SK-N-SH (cell line): ENCODE measurements at regions not wholly inside any gene's neighbourhood (a gene's known extent, or its start where the extent isn't known, plus 50 kb on each side); places are given as distances from the start of the nearest gene placed in this dataset.

Experiments
- CTCF ChIA-PET: fragments of 300-600, 350-600 bp; formaldehyde crosslinking; extraction: SDS; loops from one replicate; lab custom pipeline; 2021; lab: Yijun Ruan, JAX
- POLR2A ChIA-PET: fragments of 350-600 bp; sonication (Branson Sonifier 250); formaldehyde crosslinking; extraction: SDS; loops from one replicate; lab custom pipeline; 2020; ENCODE audit warnings: antibody characterized with exemption, inconsistent platforms; lab: Yijun Ruan, JAX
- DNase-seq: peaks from one replicate; pipeline ENCODE4 v3.0.0; 2012
- H2AFZ ChIP-seq: fragments of 200-600 bp; sonication (generic); 2 replicates; pipeline ENCODE4 v1.8.1; 2016; ENCODE audit warnings: antibody characterized with exemption, mild to moderate bottlenecking, low read depth
- H3F3A ChIP-seq: fragments of 200-600 bp; sonication (generic); replicated peaks from 2 replicates; pipeline ENCODE3; 2016; ENCODE audit warnings: antibody characterized with exemption, mild to moderate bottlenecking; ENCODE audit not compliant: insufficient read depth
- H3K27ac ChIP-seq, 2 experiments: fragments of 200-500 bp in 1 of 2; fragments of 200-600 bp in 1 of 2; sonication (Bioruptor generic) in 1 of 2; sonication (generic), shearing (Covaris generic) in 1 of 2; 2 replicates each; pipeline versions ENCODE4 v1.5.1 to v1.6.1; 2014 to 2016; ENCODE audit warnings: low read depth in 2 of 2, inconsistent platforms in 1 of 2, low read length in 1 of 2, mild to moderate bottlenecking in 1 of 2, mixed read lengths in 1 of 2
- H3K27me3 ChIP-seq: fragments of 200-600 bp; sonication (generic), shearing (Covaris generic); 2 replicates; pipeline ENCODE4 v1.6.1; 2016; ENCODE audit warnings: mixed run types; ENCODE audit not compliant: insufficient read depth
- H3K36me3 ChIP-seq, 2 experiments: fragments of 200-500 bp in 1 of 2; fragments of 200-600 bp in 1 of 2; sonication (Bioruptor generic) in 1 of 2; sonication (generic) in 1 of 2; replicated peaks in 1 of 2; 2 replicates each; pipeline versions ENCODE3 to v1.5.1; 2014 to 2016; ENCODE audit warnings: low read length in 1 of 2, mild to moderate bottlenecking in 1 of 2; ENCODE audit not compliant: insufficient read depth in 2 of 2, control insufficient read depth in 1 of 2
- H3K4me1 ChIP-seq, 2 experiments: fragments of 200-500 bp in 1 of 2; fragments of 200-600 bp in 1 of 2; sonication (Bioruptor generic) in 1 of 2; sonication (generic), shearing (Covaris generic) in 1 of 2; 2 replicates each; pipeline versions ENCODE4 v1.5.1 to v1.6.1; 2014 to 2016; ENCODE audit warnings: low read depth in 1 of 2, low read length in 1 of 2, mixed run types in 1 of 2; ENCODE audit not compliant: insufficient read depth in 2 of 2, control insufficient read depth in 1 of 2
- H3K4me2 ChIP-seq: fragments of 200-600 bp; sonication (generic), shearing (Covaris generic); 2 replicates; pipeline ENCODE4 v1.6.1; 2017; ENCODE audit warnings: mixed run types
- H3K4me3 ChIP-seq, 2 experiments: fragments of 200-500 bp in 1 of 2; fragments of 200-600 bp in 1 of 2; sonication (Bioruptor generic) in 1 of 2; sonication (generic), shearing (Covaris generic) in 1 of 2; 2 replicates each; pipeline versions ENCODE4 v1.5.1 to v1.8.1; 2014 to 2016; ENCODE audit warnings: low read depth in 2 of 2, inconsistent platforms in 1 of 2, low read length in 1 of 2, mild to moderate bottlenecking in 1 of 2, mixed read lengths in 1 of 2, moderate library complexity in 1 of 2
- H3K79me2 ChIP-seq: fragments of 200-600 bp; sonication (generic); 2 replicates; pipeline ENCODE4 v1.8.1; 2017; ENCODE audit warnings: mild to moderate bottlenecking; ENCODE audit not compliant: insufficient read depth
- H3K9ac ChIP-seq: fragments of 200-600 bp; sonication (generic); 2 replicates; pipeline ENCODE4 v1.6.1; 2017; ENCODE audit warnings: mixed run types
- H3K9me2 ChIP-seq: fragments of 200-600 bp; sonication (generic); 2 replicates; pipeline ENCODE4 v1.6.1; 2017; ENCODE audit warnings: mixed run types
- H3K9me3 ChIP-seq: fragments of 200-600 bp; sonication (generic); 2 replicates; pipeline ENCODE4 v1.6.1; 2017; ENCODE audit warnings: mixed run types, mild to moderate bottlenecking, moderate library complexity
- H4K20me1 ChIP-seq: fragments of 200-600 bp; sonication (generic); 2 replicates; pipeline ENCODE4 v1.6.1; 2017; ENCODE audit warnings: mild to moderate bottlenecking, mixed run types; ENCODE audit not compliant: insufficient read depth
- CTCF ChIP-seq: fragments of 200-600 bp; sonication (generic); IDR thresholded peaks from 2 replicates; pipeline ENCODE4 v1.6.1; 2017; ENCODE audit warnings: antibody characterized with exemption, mild to moderate bottlenecking, moderate library complexity
- ELF1 ChIP-seq: IDR thresholded peaks from 2 replicates; pipeline ENCODE4 v1.4.0; 2012
- EP300 ChIP-seq, 2 experiments: IDR thresholded peaks; 2 replicates each; pipeline versions ENCODE4 v1.4.0 to v1.6.1; 2012; ENCODE audit warnings: borderline replicate concordance in 1 of 2, low read depth in 1 of 2, low read length in 1 of 2
- RXRA ChIP-seq: IDR thresholded peaks from 2 replicates; pipeline ENCODE4 v1.4.0; 2012; ENCODE audit warnings: low read depth, mild to moderate bottlenecking, borderline replicate concordance
- SIN3A ChIP-seq: IDR thresholded peaks from 2 replicates; pipeline ENCODE4 v1.6.1; 2012; ENCODE audit warnings: low read depth, mild to moderate bottlenecking, low read length, moderate library complexity, borderline replicate concordance
- SMC3 ChIP-seq: IDR thresholded peaks from 2 replicates; pipeline ENCODE4 v1.6.1; 2012; ENCODE audit warnings: low read depth, low read length, improper control_type of control experiment
- TAF1 ChIP-seq: IDR thresholded peaks from 2 replicates; pipeline ENCODE4 v1.6.1; 2012; ENCODE audit warnings: low read depth, mild to moderate bottlenecking, low read length, moderate library complexity, borderline replicate concordance
- TCF12 ChIP-seq: IDR thresholded peaks from 2 replicates; pipeline ENCODE4 v1.4.0; 2012
- YY1 ChIP-seq: IDR thresholded peaks from 2 replicates; pipeline ENCODE4 v1.4.0; 2012; ENCODE audit warnings: low read depth, mild to moderate bottlenecking
- WGBS: methylation state at CpG from one replicate; pipeline ENCODE4 v1.1.6; 2017; ENCODE audit warnings: low lambda C conversion rate; 5-methylcytosine and 5-hydroxymethylcytosine counted together
- TF ChIP-seq, protein P1 (sequence below): IDR thresholded peaks from 2 replicates; pipeline ENCODE4 v1.6.1; 2012; ENCODE audit warnings: mild to moderate bottlenecking, low read depth, low read length, moderate library complexity

- Histone ChIP-seq H3K4me3 (no peak overlapping the region), H3K9ac (no peak overlapping the region), H2AFZ (no peak overlapping the region), H4K20me1 (no peaks in the 10 kb centered on the region), H3K4me1 (peaks cover 0 to 5% of the 10 kb centered on the region in 2 experiments; a peak in 2 of 4 replicates), H3K4me2 (no peak overlapping the region), H3F3A (peaks cover 12% of the 10 kb centered on the region), H3K27me3 (no peaks in the 10 kb centered on the region), H3K36me3 (no peaks in the 10 kb centered on the region), H3K27ac (no peak overlapping the region), H3K79me2 (no peaks in the 10 kb centered on the region), H3K9me2 (no peaks in the 10 kb centered on the region), H3K9me3 (no peaks in the 10 kb centered on the region)
- no peak for DNase-seq
- ChIA-PET POLR2A (no interaction called here), CTCF (no interaction called here)
- TF ChIP-seq SMC3 (no peak), YY1 (no peak), CTCF (peak; percentile 36), ELF1 (no peak), SIN3A (no peak)
- TF ChIP-seq, protein P1, sequence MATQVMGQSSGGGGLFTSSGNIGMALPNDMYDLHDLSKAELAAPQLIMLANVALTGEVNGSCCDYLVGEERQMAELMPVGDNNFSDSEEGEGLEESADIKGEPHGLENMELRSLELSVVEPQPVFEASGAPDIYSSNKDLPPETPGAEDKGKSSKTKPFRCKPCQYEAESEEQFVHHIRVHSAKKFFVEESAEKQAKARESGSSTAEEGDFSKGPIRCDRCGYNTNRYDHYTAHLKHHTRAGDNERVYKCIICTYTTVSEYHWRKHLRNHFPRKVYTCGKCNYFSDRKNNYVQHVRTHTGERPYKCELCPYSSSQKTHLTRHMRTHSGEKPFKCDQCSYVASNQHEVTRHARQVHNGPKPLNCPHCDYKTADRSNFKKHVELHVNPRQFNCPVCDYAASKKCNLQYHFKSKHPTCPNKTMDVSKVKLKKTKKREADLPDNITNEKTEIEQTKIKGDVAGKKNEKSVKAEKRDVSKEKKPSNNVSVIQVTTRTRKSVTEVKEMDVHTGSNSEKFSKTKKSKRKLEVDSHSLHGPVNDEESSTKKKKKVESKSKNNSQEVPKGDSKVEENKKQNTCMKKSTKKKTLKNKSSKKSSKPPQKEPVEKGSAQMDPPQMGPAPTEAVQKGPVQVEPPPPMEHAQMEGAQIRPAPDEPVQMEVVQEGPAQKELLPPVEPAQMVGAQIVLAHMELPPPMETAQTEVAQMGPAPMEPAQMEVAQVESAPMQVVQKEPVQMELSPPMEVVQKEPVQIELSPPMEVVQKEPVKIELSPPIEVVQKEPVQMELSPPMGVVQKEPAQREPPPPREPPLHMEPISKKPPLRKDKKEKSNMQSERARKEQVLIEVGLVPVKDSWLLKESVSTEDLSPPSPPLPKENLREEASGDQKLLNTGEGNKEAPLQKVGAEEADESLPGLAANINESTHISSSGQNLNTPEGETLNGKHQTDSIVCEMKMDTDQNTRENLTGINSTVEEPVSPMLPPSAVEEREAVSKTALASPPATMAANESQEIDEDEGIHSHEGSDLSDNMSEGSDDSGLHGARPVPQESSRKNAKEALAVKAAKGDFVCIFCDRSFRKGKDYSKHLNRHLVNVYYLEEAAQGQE: no peak
- WGBS: 63% methylated on average over 1 of the region's 1 CpG
These were observed 159.6 kb upstream of the COL11A1 start for GRCh38 chr1:103267893-103268292.

GRCh38 chr1:103267266-103267665 lies 158.9 kb upstream of the COL11A1 start:
- CTCF ChIA-PET: no interaction called here

More at GRCh38 chr1:103267266-103267665, 158.9 kb upstream of the COL11A1 start:
- Histone ChIP-seq H3K36me3 (no peaks in the 10 kb centered on the region), H2AFZ (no peak overlapping the region), H3K9me3 (no peaks in the 10 kb centered on the region), H3K9ac (no peak overlapping the region), H3K4me2 (no peak overlapping the region), H3K4me1 (peaks cover 0 to 5% of the 10 kb centered on the region in 2 experiments; a peak in 2 of 4 replicates), H3F3A (peaks cover 12% of the 10 kb centered on the region), H3K27me3 (no peaks in the 10 kb centered on the region), H3K9me2 (no peaks in the 10 kb centered on the region), H3K4me3 (no peak overlapping the region), H3K79me2 (no peaks in the 10 kb centered on the region), H3K27ac (no peak overlapping the region), H4K20me1 (no peaks in the 10 kb centered on the region)
- WGBS: 37% methylated on average over 1 of the region's 1 CpG
- no peak for DNase-seq
- TF ChIP-seq TAF1 (no peak), EP300 (IDR thresholded peaks at IDR 0.05; ENCODE audit: borderline replicate concordance in 1 of 2, low read depth in 1 of 2, low read length in 1 of 2) (no peak), RXRA (no peak), TCF12 (no peak)
- TF ChIP-seq, protein P1: no peak
- POLR2A ChIA-PET: no interaction called here
